ENCODE measurements at regions not wholly inside any gene's neighbourhood (a gene's known extent, or its start where the extent isn't known, plus 50 kb on each side); places are given as distances from the start of the nearest gene placed in this dataset.
A peak's percentile ranks its signal among the peaks of the same experiment; 100 is the strongest.
"Not testable (repeated sequence)": the region's sequence is repeated elsewhere in the genome, so short reads cannot be mapped to it uniquely, and the experiment has no call there.

DNA sequence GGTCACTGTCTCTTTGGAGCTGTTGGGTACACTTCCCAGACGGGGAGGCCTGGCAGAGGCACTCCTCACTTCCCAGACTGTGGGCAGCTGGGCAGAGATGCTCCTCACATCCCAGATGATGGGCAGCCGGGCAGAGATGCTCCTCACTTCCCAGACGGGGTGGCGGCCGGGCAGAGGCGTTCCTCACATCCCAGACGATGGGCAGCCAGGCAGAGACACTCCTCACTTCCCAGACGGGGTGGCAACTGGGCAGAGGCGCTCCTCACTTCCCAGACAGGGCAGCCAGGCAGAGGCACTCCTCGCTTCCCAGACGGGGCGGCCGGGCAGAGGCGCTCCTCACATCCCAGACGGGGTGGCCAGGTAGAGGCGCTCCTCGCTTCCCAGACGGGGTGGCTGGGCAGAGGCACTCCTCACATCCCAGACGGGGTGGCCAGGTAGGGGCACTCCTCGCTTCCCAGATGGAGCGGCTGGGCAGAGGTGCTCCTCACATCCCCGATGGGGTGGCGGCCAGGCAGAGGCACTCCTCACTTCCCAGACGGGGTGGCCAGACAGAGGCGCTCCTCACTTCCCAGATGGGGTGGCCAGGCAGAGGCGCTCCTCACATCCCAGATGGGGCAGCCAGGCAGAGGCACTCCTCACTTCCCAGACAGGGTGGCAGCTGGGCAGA, 833.1 kb upstream of the RAG2 start:
- not testable (repeated sequence) for DNase-seq (ENCODE audit: low spot score)

DNA sequence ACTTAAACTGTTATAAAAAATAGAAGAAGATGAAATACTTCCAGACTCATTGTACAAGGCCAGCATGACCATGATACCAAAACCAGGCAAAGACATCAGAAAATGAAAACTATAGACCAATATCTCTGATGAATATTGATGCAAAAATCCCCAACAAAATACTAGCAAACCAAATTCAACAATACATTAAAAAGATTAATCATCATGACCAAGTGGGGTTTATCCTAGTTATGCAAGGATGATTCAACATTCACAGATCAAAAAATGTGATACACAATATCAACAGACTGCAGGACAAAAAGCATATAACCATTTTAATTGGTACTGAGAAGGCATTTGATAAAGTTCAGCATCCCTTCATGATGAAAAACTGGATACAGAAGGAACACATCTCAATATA, 824.5 kb upstream of the RAG2 start:
- DNase-seq (ENCODE audit: low spot score) = no peak

DNA sequence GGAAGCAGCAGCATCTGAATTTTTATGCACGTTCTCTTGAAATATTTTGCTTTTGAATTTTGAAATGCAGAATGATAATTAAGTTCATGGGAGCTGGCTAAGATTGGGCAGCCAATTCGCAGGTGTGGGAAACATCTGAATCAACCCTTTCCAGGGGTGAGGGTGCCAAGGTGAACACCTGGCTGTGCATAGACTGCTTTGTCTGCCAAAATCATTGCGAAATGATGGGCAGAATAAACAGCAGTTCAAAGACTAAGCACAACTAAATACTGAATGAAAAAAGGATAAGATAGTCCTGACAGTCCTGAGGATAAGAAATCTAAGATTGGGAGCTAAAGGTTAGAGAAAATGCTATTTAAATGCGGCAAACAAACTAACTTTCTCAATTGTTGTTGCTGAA, 813.3 kb upstream of the RAG2 start:
- no peak for DNase-seq (ENCODE audit: low spot score)

GRCh38 chr11:37409124-37409523, 811.1 kb upstream of the RAG2 start:
- no peak for DNase-seq (ENCODE audit: low spot score)

DNA sequence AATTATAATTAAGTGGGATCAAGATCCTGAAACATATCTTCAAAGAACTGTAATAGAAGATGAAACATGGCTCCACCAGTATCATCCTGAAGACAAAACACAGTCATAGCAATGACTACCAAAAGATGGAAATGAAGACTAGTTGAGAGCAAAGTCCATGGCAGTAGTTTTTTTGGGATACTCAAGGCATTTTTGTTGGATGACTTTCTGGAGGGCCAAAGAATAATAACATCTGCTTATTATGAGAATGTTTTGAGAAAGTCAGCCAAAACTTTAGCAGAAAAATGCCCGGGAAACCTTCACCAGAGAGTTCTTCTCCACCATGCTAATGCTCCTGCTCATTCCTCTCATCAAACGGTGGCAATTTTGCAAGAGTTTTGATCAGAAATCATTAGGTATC, 809.4 kb upstream of the RAG2 start:
- DNase-seq (ENCODE audit: low spot score) = no peak

DNA sequence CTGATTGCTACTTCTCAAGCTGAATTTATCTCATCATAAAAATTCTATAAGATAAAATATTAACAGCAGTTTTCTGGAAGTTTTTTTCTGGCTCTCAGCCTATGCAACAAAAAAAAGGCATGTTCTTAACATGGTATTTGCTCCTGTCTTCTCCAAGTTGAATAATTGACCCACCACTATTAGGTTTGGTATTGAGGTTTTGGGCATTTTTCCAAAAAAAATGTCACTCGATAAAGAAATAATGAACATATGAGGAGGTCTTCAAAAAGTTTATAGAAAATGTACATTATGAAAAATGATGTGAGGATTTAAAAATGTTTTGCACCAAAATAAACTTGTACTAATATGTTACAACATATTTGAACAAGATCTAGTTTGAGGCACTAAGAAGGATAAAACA, 808.6 kb upstream of the RAG2 start:
- no peak for DNase-seq (ENCODE audit: low spot score)

- DNase-seq (ENCODE audit: low spot score) = no peak
Measured at GRCh38 chr11:37404231-37404630, 806.2 kb upstream of the RAG2 start.

DNA sequence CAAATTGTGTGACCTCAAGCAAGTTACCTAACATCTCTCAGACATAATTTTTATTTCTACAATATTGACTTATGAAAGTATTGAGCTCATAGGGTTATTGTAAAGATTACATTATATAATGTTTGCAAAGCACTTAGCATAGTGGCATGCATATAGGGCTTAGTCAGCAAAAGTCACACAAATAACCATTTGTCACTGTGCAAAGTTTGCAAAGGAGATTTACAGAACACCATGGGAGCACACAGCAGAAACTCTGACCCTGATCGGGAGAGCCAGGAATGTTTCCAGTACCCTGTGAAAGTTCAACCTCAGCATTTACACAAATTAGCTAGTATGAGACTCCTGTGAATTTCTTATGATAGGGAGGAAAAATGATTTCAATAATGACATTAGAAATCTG, 804.6 kb upstream of the RAG2 start:
- no peak for DNase-seq (ENCODE audit: low spot score)

- DNase-seq (ENCODE audit: low spot score) = peak; percentile 5
Measured at GRCh38 chr11:37394236-37394870, 796.3 kb upstream of the RAG2 start.

DNA sequence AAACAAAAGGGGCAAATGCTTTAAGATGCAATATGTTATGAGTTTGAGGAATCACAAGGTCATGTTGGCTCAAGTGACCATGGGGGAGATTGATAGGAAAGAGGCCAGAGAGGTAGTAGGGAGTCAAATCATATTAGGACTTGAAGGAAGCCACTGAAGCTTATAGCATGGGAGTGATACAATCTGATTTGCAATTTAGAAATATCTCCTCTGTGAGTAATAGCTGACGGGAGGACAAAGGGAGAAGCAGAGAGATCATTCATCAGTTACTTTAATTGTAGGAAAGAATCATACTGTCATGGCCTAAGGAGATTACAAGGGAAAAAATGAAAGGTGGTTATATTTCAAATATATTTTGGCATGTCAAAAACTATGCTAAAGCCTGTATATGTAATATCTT, 793.6 kb upstream of the RAG2 start:
- no peak for DNase-seq (ENCODE audit: low spot score)

GRCh38 chr11:37390576-37391083, 792.6 kb upstream of the RAG2 start:
- no peak for DNase-seq (ENCODE audit: low spot score)

GRCh38 chr11:37378958-37379357, 780.9 kb upstream of the RAG2 start:
- DNase-seq (ENCODE audit: low spot score) = no peak

DNA sequence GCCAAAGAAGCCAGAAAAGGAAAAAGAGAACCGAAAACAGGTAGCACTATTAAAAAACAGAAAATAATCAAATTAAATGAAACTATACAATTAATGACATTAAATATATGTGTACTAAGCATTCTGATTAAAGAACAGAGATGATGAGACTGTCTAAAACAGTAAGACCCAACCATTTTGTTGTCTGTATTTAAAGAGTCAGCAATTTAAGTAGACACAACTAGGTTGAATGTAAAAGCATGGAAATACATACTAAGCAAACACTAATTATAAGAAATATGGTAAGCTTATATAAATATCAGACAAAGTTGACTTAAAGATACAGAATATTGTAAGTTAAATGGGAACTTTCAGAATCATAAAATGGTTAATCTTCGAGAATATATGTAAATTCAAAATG, 774.6 kb upstream of the RAG2 start:
- DNase-seq (ENCODE audit: low spot score) = no peak

DNA sequence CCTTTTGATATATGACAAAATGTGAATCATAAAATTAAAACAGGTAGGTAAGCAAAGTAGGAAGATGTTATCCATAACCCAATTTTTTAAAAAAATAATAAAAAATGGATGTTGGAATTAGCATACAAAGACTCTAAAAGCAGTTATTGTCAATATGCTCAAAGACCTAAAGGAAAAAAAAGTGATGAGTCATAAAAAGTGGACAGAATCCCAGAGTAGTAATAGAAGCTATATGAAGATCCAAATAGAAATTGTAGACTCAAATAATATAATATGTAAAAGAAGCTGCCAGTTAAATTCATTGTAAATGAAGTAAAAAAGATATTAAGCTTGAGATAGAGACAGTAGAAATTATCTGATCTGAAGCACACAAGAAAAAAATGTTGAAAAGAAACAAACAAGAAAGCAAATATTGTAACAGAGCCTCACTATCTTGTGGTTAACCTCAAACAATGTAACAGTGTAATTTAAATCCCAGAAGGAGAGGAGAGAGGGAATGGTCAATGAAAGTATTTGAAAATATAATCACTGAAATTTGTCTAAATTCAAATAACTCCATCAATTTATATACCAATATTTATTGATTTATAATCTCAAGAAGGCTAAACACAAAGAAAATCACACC, 773.4 kb upstream of the RAG2 start:
- DNase-seq (ENCODE audit: low spot score) = no peak

DNA sequence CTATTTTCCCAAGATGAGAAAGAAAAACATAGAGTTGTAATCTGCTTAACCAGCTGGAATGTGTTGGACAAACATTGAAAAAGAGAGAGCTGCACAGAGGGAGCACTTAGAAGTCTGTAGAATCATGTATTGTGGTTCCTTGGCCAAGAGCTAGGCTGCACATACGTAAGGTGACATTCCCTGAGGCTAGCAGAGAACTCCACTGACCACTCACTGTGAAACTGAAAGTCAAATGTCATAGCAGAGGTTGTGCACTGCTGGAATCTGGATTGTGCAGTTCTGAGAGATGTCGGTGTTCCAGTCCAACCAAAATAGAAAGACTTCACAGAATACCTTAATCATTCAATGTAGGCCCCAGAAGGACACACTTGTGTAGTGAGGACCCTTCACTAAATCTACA, 772.8 kb upstream of the RAG2 start:
- no peak for DNase-seq (ENCODE audit: low spot score)

DNA sequence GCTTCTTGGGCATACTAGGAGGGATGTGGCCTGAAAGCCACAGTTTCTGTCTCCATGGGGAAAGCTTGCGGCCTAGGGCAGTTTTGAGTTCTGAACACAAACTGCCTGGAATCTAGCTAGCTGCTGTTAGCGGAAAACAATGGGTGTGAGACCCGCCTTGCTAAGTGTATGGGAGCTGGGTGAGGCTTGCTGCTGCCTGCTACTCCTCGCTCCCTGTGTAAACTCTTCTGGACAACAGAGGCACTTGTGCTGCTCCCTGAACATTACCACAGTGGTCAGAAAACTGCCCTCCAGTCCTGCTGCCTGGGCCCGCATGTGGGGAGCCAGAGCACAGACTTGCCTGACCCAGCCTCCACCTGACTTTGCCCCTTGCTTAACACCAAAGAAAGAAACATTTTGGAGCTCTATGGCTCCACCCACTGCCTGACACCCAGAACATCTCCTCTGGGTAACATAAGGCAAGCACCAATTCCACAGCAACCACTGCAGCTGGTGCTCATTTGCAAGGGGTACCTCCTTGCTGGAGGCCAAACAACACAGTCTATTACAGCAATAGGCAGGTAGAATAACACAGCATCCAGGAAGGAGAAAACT, 766.3 kb upstream of the RAG2 start:
- DNase-seq (ENCODE audit: low spot score) = no peak

DNA sequence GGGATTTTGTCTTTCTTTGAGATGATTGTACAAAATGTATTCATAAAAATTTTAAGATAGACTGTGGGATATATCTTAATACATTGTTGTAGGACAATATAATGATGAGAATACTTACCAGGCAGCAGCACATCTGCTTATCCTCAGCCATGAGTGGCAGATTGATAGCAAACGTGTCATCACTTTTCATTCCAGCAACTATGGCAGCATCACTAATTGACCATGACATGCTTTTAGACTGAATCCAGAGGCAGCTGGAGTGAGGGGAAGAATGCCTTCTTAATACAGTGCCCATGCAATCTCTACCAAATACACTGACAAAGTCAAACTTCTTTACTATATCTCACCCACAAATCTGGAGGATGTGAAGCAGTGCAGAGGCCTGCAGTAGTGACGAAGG, 755.2 kb upstream of the RAG2 start:
- DNase-seq (ENCODE audit: low spot score) = no peak

DNA sequence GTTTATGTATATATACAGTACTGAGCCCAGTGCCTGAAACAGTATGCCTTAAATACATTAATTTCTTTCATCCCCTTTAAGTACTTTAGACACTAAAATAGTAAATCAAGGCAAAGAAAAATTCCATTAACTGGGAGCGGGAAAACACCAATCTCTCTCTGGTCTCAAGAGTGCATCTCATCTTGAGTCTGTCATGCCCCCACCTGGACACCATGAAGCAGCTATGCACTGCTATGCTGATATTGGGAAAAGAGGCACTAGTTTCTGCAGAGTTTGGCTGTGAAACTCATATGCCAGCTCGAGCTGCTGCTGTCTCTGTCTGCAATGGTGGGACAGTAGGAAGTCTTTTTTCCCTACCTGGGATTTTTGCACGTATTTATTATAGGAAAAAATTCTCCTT, 754.4 kb upstream of the RAG2 start:
- DNase-seq (ENCODE audit: low spot score) = no peak

DNA sequence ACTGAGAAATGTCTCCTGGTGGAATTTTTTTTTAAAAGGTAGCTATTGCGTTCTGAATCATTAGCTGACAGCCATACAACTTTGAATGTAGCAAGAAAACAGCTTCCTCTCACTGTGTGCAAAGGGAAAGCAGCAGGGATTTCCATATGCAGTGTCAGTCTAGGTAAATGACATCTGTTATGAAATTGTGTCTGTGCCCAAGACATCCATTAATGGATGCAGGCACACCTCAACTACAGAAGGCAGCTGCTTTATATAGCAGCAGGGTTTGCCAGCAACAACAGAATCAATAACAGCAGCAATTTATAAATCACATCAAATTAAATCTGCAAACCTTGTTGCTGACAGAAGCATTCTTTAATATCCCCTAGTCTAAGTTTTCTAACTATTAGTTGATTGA, 745.3 kb upstream of the RAG2 start:
- DNase-seq (ENCODE audit: low spot score) = no peak

DNA sequence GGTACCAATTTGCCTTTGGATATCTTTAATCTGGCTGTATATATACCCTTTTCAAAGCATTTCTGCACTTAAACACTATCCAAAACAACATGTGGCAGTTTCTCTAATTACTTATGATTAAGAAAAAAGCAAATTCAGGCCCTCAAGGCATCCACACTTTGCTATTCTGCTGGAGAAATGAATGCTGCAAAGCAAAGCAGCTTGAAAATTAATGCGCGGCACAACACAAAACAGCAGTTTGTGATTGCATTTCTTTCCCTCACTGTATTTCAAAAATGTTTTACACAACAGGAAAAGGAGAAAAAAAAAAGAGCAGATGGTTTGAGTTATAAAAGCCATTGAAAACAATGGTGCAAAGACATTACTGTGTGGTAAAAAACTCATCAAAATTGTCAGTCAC, 738.4 kb upstream of the RAG2 start:
- DNase-seq (ENCODE audit: low spot score) = no peak

- DNase-seq (ENCODE audit: low spot score) = no peak
Measured at GRCh38 chr11:37333345-37333744, 735.3 kb upstream of the RAG2 start.

- DNase-seq (ENCODE audit: low spot score) = no peak
Measured at GRCh38 chr11:37323843-37324242, 725.8 kb upstream of the RAG2 start.
